Progenitor cell of endocrine pancreas (in vitro differentiated cells): ENCODE measurements at regions not wholly inside any gene's neighbourhood (a gene's known extent, or its start where the extent isn't known, plus 50 kb on each side); places are given as distances from the start of the nearest gene placed in this dataset.

Experiments used
- DNase-seq: peaks from one replicate; pipeline ENCODE4 v3.0.0; 2021; ENCODE audit warnings: low spot score; ENCODE audit not compliant: unreplicated experiment
- H3K27ac Mint-ChIP-seq: 2 replicates; pipeline ENCODE4 v1.8.0; 2021; ENCODE audit warnings: mild to moderate bottlenecking, moderate library complexity, mixed read lengths
- H3K27me3 Mint-ChIP-seq: 2 replicates; pipeline ENCODE4 v1.8.0; 2021; ENCODE audit warnings: mixed read lengths
- H3K36me3 Mint-ChIP-seq: 2 replicates; pipeline ENCODE4 v1.8.0; 2022; ENCODE audit warnings: mixed read lengths; ENCODE audit not compliant: insufficient read depth
- H3K4me1 Mint-ChIP-seq: 2 replicates; pipeline ENCODE4 v1.8.0; 2021; ENCODE audit warnings: low read depth, mixed read lengths
- H3K4me3 Mint-ChIP-seq: 2 replicates; pipeline ENCODE4 v1.8.0; 2021; ENCODE audit warnings: low read depth, mild to moderate bottlenecking, moderate library complexity, mixed read lengths
- H3K9me3 Mint-ChIP-seq: 2 replicates; pipeline ENCODE4 v1.8.0; 2021; ENCODE audit warnings: low read depth, mixed read lengths
- TF ChIP-seq, protein P1 (sequence below): fragments of 200-600 bp; sonication (generic); IDR thresholded peaks from one replicate; pipeline ENCODE4 v1.5.0; 2021; ENCODE audit warnings: antibody characterized with exemption, mild to moderate bottlenecking; ENCODE audit not compliant: unreplicated experiment

DNA sequence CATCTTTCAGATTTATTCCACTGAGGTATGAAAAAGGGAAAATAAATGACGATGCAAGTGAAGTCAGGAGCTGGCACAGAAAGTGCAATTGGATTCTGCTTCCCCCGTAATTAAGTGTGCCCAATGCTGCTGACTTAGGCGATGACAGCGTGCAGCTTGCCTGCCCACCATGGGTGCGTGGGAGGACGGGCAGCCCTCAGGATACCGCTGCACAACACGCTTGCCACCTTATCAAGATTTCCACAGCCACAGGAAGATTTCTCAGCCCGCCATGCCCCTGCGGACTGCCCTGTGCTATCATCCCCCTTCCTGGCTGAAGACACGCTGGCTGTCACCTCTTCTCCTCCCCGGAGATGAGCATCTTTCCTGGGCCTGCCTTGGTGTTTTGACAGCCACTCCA is 103.3 kb upstream of the BACH2 start:
- Mint-ChIP-seq H3K4me3 (no peak overlapping the region), H3K36me3 (no peaks in the 10 kb centered on the region), H3K4me1 (peaks cover 25% of the 10 kb centered on the region), H3K9me3 (no peaks in the 10 kb centered on the region), H3K27me3 (peaks cover 47% of the 10 kb centered on the region), H3K27ac (no peak overlapping the region)
- no peak for DNase-seq
- TF ChIP-seq, protein P1, sequence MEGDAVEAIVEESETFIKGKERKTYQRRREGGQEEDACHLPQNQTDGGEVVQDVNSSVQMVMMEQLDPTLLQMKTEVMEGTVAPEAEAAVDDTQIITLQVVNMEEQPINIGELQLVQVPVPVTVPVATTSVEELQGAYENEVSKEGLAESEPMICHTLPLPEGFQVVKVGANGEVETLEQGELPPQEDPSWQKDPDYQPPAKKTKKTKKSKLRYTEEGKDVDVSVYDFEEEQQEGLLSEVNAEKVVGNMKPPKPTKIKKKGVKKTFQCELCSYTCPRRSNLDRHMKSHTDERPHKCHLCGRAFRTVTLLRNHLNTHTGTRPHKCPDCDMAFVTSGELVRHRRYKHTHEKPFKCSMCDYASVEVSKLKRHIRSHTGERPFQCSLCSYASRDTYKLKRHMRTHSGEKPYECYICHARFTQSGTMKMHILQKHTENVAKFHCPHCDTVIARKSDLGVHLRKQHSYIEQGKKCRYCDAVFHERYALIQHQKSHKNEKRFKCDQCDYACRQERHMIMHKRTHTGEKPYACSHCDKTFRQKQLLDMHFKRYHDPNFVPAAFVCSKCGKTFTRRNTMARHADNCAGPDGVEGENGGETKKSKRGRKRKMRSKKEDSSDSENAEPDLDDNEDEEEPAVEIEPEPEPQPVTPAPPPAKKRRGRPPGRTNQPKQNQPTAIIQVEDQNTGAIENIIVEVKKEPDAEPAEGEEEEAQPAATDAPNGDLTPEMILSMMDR, result no peak

DNA sequence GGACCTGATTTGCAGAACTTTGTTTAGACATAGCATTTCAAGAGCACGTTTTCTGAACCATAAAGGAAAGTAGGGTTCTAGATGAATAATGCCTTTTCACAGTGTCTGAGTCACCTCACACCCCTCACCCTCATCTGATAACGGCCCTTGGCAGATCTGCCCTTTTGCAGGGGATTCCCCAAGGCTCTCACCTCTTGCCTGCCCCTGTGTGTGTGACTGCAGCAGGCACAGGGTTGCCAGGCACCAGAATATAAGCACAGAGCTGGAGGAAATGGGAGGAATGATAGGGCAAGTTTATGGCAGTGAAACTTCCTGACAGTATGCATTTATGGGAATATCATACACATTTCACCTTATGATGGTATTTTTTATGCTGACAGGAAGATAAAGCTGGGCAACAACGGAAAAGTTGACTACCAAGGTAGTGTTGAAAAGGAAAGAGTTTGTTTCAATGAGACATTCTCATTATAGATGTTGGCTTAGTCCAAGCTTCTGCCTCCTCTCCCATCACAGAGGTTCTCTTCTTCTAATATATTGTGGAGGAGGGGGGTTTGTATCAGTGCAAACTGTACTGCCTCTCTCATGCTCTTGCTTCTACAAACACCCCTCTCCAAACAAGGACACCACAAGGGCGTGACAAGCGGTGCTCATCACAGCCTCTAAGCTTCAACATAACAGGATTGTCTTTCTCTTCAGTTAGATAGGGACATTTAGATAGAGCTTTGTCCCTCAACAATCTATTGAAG is 101.5 kb upstream of the BACH2 start:
- DNase-seq, result no peak
- Mint-ChIP-seq H3K27ac (no peak overlapping the region), H3K4me1 (peaks cover 15% of the 10 kb centered on the region), H3K36me3 (no peaks in the 10 kb centered on the region), H3K9me3 (no peaks in the 10 kb centered on the region), H3K4me3 (no peak overlapping the region), H3K27me3 (peaks cover 39% of the 10 kb centered on the region)
- TF ChIP-seq, protein P1, result no peak

DNA sequence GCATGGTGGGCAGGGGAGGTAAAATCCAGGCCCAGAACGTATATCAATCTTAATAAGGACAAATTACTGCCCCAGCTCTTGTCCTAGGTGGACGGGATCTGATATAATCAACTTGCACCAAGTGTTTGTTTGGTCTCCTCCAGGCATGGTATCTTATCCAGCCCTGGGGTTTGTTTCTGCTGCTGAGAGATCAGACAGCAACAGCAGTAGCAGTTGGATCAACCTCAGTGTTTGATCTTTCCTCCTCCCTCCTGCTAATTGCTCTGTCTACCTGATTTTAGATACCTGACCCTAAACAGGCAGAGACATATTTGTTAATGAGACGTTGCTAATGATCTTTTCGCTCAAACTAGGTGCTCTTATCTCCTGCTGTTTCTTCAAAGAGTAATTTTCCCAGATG is 100.4 kb upstream of the BACH2 start:
- H3K27ac Mint-ChIP-seq, result no peak overlapping the region
- H3K27me3 Mint-ChIP-seq, result peaks cover 36% of the 10 kb centered on the region
- DNase-seq, result no peak
- peaks cover 15% of the 10 kb centered on the region for H3K4me1 Mint-ChIP-seq
- H3K4me3 Mint-ChIP-seq, result no peak overlapping the region
- H3K9me3 Mint-ChIP-seq, result no peaks in the 10 kb centered on the region
- H3K36me3 Mint-ChIP-seq, result no peaks in the 10 kb centered on the region
- TF ChIP-seq, protein P1, result no peak

DNA sequence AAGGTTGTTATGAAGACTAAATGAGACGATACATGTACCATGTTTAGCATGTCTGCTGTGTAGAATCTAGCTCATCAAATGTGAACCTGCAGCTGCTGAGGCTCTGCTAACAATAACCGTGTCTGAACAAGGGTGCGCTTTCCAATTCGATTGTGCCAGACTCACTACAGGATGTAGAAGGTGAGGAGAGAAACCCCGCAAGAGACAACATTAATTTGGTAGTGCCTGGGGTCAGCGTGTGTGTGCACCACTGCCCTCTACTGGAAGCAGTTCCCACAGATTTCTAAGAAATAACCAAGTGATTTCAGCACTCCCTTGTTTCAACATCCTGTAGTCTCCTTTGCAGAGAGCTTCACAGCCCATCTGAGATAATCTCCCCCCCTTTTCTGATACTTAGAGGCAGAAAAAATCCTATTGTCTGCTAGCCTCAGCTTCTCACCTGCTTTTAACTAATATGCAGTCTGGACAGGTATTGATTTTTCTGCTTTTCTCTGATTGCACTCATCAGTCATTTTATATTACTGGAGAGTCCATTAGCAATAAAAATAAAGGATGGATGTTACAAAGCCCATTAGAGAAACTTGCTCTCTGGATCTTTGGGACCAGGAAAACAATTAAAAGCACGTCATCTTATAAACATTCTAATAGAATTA is 96.7 kb upstream of the BACH2 start:
- H3K27ac Mint-ChIP-seq, result no peak overlapping the region
- no peaks in the 10 kb centered on the region for H3K36me3 Mint-ChIP-seq
- peaks cover 28% of the 10 kb centered on the region for H3K4me1 Mint-ChIP-seq
- TF ChIP-seq, protein P1, result peak; percentile 78
- peak; percentile 29 for DNase-seq
- H3K27me3 Mint-ChIP-seq, result peaks cover 14% of the 10 kb centered on the region
- H3K4me3 Mint-ChIP-seq, result no peak overlapping the region
- H3K9me3 Mint-ChIP-seq, result no peaks in the 10 kb centered on the region

DNA sequence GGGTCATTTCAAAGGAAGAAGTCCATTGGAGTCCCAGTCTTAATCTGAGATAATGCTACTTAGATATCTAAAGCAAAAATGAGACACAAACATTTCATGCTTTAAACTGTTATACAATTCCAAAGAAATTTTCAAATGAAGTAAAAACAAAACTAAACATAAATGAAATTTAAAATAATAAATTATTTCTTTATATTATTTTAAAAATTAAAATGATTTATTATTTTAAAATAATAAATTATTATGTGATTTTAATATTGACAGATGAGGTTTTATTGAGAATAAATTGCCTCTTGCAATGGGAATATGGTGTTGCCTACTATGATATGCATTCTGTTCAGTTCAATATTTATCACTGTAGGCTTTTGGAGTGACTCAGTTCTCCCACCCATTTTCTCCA is 93.7 kb upstream of the BACH2 start:
- Mint-ChIP-seq H3K36me3 (no peaks in the 10 kb centered on the region), H3K4me3 (no peak overlapping the region), H3K27ac (no peak overlapping the region), H3K4me1 (peaks cover 30% of the 10 kb centered on the region), H3K27me3 (peaks cover under 1% of the 10 kb centered on the region), H3K9me3 (no peaks in the 10 kb centered on the region)
- TF ChIP-seq, protein P1, result no peak
- DNase-seq, result no peak
